ENCODE measurements at regions not wholly inside any gene's neighbourhood (a gene's known extent, or its start where the extent isn't known, plus 50 kb on each side); places are given as distances from the start of the nearest gene placed in this dataset.

- Mint-ChIP-seq H3K4me1 (ENCODE audit: unreplicated experiment) (no peaks in the 10 kb centered on the region), H3K27ac (ENCODE audit: unreplicated experiment) (no peak overlapping the region), H3K4me3 (ENCODE audit: unreplicated experiment) (no peak overlapping the region), H3K9me3 (ENCODE audit: unreplicated experiment) (peaks cover 57% of the 10 kb centered on the region), H3K27me3 (ENCODE audit: unreplicated experiment) (no peaks in the 10 kb centered on the region), H3K36me3 (ENCODE audit: unreplicated experiment) (no peaks in the 10 kb centered on the region)
- TF ChIP-seq CTCF (IDR thresholded peaks at IDR 0.05): no peak
- DNase-seq (ENCODE audit: extremely low spot score, unreplicated experiment): no peak
Measured at GRCh38 chr15:24039683-24040082, 352.6 kb upstream of the NDN start.

- H3K36me3 Mint-ChIP-seq (ENCODE audit: unreplicated experiment): no peaks in the 10 kb centered on the region
- no peaks in the 10 kb centered on the region for H3K27me3 Mint-ChIP-seq (ENCODE audit: unreplicated experiment)
- peaks cover 64% of the 10 kb centered on the region for H3K9me3 Mint-ChIP-seq (ENCODE audit: unreplicated experiment)
- H3K4me3 Mint-ChIP-seq (ENCODE audit: unreplicated experiment): no peak overlapping the region
- no peak for TF ChIP-seq CTCF (IDR thresholded peaks at IDR 0.05)
- no peaks in the 10 kb centered on the region for H3K4me1 Mint-ChIP-seq (ENCODE audit: unreplicated experiment)
- no peak for DNase-seq (ENCODE audit: extremely low spot score, unreplicated experiment)
- H3K27ac Mint-ChIP-seq (ENCODE audit: unreplicated experiment): no peak overlapping the region
Measured at GRCh38 chr15:24054547-24055245, 367.6 kb upstream of the NDN start.

GRCh38 chr15:24067733-24068501 is 380.8 kb upstream of the NDN start:
- Mint-ChIP-seq H3K4me3 (ENCODE audit: unreplicated experiment) (no peak overlapping the region), H3K27ac (ENCODE audit: unreplicated experiment) (no peak overlapping the region), H3K36me3 (ENCODE audit: unreplicated experiment) (no peaks in the 10 kb centered on the region), H3K9me3 (ENCODE audit: unreplicated experiment) (peaks cover 49% of the 10 kb centered on the region), H3K4me1 (ENCODE audit: unreplicated experiment) (no peaks in the 10 kb centered on the region), H3K27me3 (ENCODE audit: unreplicated experiment) (no peaks in the 10 kb centered on the region)
- no peak for TF ChIP-seq CTCF (IDR thresholded peaks at IDR 0.05)
- no peak for DNase-seq (ENCODE audit: extremely low spot score, unreplicated experiment)

GRCh38 chr15:24075420-24076089 is 388.4 kb upstream of the NDN start:
- Mint-ChIP-seq H3K4me3 (ENCODE audit: unreplicated experiment) (no peak overlapping the region), H3K4me1 (ENCODE audit: unreplicated experiment) (no peaks in the 10 kb centered on the region), H3K27ac (ENCODE audit: unreplicated experiment) (no peak overlapping the region), H3K9me3 (ENCODE audit: unreplicated experiment) (peaks cover 43% of the 10 kb centered on the region), H3K27me3 (ENCODE audit: unreplicated experiment) (no peaks in the 10 kb centered on the region), H3K36me3 (ENCODE audit: unreplicated experiment) (no peaks in the 10 kb centered on the region)
- DNase-seq (ENCODE audit: extremely low spot score, unreplicated experiment): no peak
- no peak for TF ChIP-seq CTCF (IDR thresholded peaks at IDR 0.05)
